ENCODE measurements at regions not wholly inside any gene's neighbourhood (a gene's known extent, or its start where the extent isn't known, plus 50 kb on each side); places are given as distances from the start of the nearest gene placed in this dataset.

- TF ChIP-seq CTCF (IDR thresholded peaks at IDR 0.05; ENCODE audit: insufficient read depth, low read depth, low read length), result no peak
- TF ChIP-seq EZH2 (IDR thresholded peaks at IDR 0.05; ENCODE audit: insufficient read depth, low read length), result no peak
Measured at GRCh38 chr11:70637186-70637800, 239.0 kb downstream of the CTTN start.
